Stomach (tissue), 4 donors: ENCODE measurements at regions not wholly inside any gene's neighbourhood (a gene's known extent, or its start where the extent isn't known, plus 50 kb on each side); places are given as distances from the start of the nearest gene placed in this dataset.

Experiments
- POLR2A ChIP-seq, 4 donors: fragments of 450-650 bp; IDR thresholded peaks; one replicate each; pipeline ENCODE4 v1.6.1; 2016; ENCODE audit warnings: antibody characterized with exemption in 4 of 4, control low read depth in 2 of 4, mild to moderate bottlenecking in 1 of 4, moderate library complexity in 1 of 4
- POLR2AphosphoS5 ChIP-seq, 3 donors: sonication (generic); formaldehyde crosslinking; IDR thresholded peaks; one replicate each; pipeline ENCODE4 v1.6.1; 2016; ENCODE audit warnings: antibody characterized with exemption in 3 of 3
- TF ChIP-seq, protein P1 (sequence below), 7 experiments: fragments of 450-650 bp in 4 of 7; fragments of 200-600 bp in 3 of 7; sonication (generic) in 3 of 7; IDR thresholded peaks; one replicate each; pipeline ENCODE4 v1.5.1; 2016 to 2019; ENCODE audit warnings: antibody characterized with exemption in 7 of 7, control low read depth in 2 of 7, mild to moderate bottlenecking in 1 of 7

DNA sequence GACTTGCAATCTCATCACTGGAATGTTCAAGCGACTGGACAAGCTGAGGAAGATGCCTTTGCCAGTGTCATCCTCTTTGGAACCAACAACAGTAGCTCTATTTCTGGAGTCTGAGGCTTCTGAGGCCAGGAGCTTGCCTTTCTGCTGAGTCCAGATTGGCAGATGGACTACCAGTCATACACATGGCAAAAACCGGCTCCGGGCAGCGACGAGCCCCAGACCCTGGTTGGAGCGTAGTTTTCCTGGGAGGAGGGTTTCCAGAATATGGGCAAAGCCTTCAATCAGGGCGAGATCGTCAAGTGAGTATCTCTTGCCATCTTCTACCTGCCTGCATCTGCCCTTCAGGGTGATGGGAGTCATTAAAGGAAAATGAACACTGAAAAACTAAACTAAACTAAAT lies 807.9 kb downstream of the C4orf33 start:
- TF ChIP-seq, protein P1, sequence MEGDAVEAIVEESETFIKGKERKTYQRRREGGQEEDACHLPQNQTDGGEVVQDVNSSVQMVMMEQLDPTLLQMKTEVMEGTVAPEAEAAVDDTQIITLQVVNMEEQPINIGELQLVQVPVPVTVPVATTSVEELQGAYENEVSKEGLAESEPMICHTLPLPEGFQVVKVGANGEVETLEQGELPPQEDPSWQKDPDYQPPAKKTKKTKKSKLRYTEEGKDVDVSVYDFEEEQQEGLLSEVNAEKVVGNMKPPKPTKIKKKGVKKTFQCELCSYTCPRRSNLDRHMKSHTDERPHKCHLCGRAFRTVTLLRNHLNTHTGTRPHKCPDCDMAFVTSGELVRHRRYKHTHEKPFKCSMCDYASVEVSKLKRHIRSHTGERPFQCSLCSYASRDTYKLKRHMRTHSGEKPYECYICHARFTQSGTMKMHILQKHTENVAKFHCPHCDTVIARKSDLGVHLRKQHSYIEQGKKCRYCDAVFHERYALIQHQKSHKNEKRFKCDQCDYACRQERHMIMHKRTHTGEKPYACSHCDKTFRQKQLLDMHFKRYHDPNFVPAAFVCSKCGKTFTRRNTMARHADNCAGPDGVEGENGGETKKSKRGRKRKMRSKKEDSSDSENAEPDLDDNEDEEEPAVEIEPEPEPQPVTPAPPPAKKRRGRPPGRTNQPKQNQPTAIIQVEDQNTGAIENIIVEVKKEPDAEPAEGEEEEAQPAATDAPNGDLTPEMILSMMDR (IDR thresholded peaks at IDR 0.05): no peak
- TF ChIP-seq POLR2AphosphoS5 (IDR thresholded peaks at IDR 0.05): no peak
- TF ChIP-seq POLR2A (IDR thresholded peaks at IDR 0.05): no peak
